HL-60/S4 treated with phorbol 12-myristate 13-acetate at 8.2 ng/mL for 4 days and 3 days (cell line): ENCODE measurements at regions not wholly inside any gene's neighbourhood (a gene's known extent, or its start where the extent isn't known, plus 50 kb on each side); places are given as distances from the start of the nearest gene placed in this dataset.

Experiments
- in situ Hi-C: fragments of 300-500 bp; cut with MboI; formaldehyde crosslinking; loops from 2 replicates; pipeline ENCODE4 v1.15.0; 2022; ENCODE audit warnings: low sequenced_read_pairs

GRCh38 chr7:106488465-106488864 lies 172.5 kb downstream of the CCDC71L start:
- in situ Hi-C loops, result no loop called here

DNA sequence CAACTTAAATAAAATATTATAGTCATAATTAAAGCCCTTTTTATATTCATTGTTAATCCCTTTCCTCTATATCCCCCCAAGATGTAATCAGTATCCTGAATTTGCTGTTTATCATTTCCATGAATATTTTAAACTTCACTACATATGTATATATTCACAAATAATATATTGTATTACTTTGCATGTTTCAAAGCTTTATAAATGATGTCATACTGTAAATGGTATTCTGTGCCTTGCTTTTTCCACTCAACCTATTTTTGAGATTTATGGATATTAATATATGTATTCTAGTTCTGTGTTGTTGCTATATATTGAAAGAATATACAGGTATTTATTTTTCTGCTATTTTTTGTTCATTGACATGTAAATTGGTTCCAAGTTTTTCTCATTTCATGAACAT lies 173.1 kb downstream of the CCDC71L start:
- in situ Hi-C loops, result no loop called here

DNA sequence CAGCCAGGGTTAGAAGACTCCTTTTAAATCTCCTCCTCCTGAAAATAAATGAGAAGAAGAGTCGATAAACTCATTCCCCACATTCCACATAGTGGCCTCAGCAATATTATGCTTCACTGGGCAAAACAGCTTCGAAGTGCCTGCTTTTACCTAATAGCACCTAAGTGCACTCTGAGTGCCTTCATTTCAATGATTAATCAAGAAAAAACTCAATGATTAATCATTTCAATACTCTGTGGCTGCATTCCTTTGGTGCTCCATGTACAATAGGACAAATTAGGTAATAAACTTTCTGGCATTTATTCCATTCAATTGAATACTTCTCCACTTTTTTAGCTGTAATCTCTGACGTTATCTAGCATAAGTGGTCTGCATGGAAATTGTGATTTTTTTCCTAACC lies 174.6 kb downstream of the CCDC71L start:
- in situ Hi-C loops, result no loop called here

DNA sequence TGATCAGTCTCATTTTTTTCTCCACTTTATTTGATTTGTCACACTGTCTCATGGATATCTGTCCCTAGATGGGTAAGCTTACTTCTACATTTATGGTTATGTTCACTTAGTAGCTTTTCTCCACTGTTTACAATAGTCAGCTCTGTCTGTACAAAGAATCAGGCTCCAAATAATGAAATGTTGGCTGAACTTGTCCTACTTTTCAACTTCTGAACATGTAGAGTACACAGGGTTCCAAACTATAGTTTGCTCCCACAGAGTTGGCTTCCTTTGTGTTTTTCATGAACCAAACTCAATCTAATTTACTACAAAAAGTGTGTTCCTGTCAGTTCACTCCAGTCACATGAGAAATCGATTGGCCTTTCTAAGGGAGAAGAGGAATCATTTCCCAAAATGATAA lies 175.0 kb downstream of the CCDC71L start:
- in situ Hi-C loops, result no loop called here

DNA sequence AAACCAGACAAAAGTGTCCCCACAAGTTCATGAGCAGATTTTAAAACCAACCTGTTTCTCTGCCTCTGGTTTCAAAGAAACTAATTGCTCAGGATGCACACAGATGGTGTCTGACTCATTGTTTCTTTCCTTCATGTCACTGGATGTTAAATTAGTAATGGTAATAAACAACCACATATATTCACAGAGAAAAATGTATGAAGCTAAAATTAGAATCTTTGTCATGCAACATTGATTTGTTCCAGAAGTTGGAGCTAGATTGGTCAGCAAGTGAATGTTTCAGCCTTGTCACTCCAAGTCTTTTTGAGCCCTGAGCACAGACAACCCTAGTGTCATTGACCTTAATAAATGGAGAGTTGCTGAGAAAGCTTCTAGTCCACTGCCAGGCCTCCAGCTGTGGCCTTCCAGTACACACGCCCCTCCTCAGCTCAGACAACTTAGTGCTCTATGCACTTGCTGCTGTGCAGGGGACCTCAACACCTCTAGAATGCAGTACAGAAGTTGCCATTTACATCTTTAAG lies 175.9 kb downstream of the CCDC71L start:
- in situ Hi-C loops, result no loop called here

DNA sequence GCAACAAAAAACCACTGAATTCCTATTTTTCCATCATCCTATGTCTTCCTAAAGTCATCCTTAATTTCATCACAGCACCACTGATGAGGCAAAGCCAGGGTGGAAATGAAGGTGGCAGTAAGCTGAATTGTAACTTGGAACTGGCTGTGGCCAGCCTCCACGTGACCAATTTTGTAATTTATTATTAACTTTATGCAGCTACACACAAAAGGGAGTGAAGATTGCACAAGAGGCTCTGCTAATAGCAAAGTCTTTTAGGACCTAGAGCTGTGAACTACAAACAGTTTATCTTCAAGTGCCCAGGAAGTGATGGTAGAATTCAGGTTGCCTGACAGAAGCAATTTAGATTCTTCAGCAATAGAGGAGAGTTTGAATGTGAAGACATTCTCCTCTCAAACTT lies 176.4 kb downstream of the CCDC71L start:
- in situ Hi-C loops, result no loop called here

- in situ Hi-C loops, result no loop called here
Observed at GRCh38 chr7:106482091-106482490, 178.9 kb downstream of the CCDC71L start.

DNA sequence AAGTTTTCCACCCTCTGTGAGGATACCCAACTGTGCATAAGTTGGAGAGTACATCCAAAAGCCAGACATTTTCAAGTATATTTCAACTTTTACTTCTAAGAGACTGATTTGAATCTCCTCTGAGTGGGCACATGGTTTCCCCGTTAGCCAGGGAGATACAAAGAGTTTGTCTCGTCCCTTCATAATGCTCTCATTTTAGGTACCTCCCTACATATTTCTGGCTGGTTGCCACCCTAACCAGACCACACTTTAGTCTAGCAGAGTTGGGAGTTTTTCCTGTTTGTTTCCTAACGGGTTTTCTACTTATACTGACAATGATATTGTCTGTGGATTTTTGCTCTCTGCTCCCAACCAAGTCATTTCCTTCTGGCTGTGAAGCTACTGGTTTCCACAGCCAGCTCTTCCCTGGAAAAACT lies 180.3 kb downstream of the CCDC71L start:
- in situ Hi-C loops, result no loop called here

DNA sequence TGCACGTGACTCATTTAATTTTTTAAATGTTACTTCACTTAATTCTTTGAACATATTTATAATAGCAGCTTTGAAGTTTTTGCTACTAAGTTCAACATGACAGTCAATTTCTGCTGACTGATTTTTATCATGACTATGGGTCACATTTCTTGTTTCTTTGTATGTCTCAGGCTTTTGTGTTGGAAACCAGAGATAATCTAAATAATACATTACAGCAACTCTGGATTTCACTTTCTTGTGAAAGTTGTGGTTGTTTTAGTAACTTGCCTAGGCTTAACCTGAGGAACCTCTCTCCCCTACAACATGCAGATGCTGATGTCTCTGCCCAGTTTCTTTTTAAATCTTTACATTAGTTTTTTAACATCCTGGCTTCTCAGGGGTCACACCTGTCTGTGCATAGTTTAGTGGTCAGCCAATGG lies 180.8 kb downstream of the CCDC71L start:
- in situ Hi-C loops, result no loop called here

DNA sequence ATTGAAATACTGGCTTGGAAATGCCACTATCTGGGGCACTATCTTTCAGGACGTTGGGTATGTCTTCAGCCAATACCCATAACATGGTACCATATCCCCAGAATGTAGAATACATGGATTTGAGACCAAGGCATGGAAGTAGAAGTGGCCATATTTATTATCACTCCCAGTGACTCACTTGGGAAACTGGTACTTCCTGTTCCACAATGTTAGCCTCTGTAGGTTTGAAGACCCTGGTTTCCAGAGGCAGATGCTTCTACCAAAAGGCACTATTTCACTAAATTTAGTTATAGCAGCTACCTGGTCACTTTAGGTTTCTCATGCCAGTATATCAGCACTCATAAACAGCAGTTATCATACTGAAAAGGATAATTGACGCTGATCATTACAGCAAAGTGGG lies 184.2 kb downstream of the CCDC71L start:
- in situ Hi-C loops, result no loop called here

DNA sequence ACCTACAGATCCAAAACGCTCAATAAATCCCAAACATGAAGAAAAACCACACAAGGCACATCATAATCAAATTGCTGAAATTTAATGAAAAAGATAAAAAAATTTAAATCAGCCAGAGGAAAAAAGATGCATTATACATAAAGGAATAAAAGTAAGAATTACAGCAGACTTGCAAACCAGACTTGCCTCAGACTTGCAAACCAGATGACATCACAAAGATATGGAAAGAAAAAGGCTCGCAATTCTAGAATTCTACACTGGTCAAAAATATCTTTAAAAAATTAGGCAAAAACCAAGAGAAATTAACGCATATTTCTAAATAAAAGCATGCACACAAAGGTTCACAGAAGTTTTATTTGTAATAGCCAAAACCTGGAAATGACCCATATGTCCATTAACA lies 188.0 kb upstream of the NAMPT start:
- in situ Hi-C loops, result no loop called here

- in situ Hi-C loops, result no loop called here
Observed at GRCh38 chr7:106471686-106472440, 187.1 kb upstream of the NAMPT start.

- in situ Hi-C loops, result no loop called here
Observed at GRCh38 chr7:106471021-106471420, 186.2 kb upstream of the NAMPT start.

GRCh38 chr7:106466867-106467266 lies 182.1 kb upstream of the NAMPT start:
- in situ Hi-C loops, result loop anchor here (10.0 kb wide), 1 partner anchor 282 kb away; no protein-coding TSS in a partner anchor

DNA sequence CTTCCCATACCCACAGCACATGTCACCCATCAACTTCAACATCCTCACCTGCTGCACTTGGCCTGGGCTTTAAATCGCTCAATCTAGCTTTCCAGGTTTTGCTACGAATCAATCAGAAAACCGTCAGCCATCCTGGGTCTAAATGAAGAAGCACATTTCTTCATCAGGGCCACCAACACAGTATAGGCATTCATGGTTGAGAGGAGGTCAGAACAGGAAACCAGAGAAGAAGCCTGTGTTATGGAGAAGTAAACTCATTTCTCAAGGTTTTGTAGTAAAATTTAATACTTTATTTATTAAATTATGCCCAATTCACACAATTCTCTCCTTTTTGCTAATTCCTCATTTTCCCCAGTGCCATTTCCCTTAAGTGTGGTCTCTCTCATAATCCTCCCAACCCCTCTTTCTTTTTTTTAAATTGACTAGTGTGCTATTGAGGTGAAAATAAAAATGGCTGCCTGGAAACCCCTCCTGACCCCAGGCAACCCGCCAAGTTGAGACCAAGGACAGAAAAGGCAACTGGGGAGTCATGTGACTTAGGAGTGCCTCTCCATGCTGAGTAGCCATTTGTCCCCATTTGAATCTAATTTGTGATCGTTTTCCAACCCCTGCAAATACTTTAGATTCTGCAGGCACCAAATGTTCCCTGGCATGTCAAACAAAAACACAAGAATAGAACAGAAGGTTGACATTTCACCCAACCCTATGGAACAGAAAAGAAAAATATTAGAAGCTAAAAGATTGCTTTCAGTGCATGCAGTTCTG lies 181.1 kb upstream of the NAMPT start:
- in situ Hi-C loops, result loop anchor here (10.0 kb wide), 1 partner anchor 281 kb away; no protein-coding TSS in a partner anchor

DNA sequence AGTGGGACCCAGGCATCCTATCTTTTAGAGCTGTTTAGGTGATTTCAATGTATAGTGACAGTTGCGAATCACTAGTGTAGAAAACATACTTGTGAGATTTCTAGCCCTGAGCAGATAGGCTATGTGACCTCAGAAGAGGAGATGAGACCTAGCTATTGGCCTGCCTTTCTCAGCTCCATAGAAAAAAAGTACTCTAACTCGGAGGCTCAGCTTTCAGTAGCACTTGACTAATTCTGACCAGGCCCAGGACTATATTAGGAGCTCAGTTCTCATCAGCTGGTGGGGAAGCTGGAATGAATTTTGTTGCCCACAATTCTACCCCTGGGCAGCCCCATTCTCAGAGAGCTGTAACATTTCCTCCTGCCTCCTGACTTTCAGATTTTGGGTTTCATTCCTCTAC lies 179.9 kb upstream of the NAMPT start:
- in situ Hi-C loops, result loop anchor here (10.0 kb wide), 1 partner anchor 280 kb away; no protein-coding TSS in a partner anchor

DNA sequence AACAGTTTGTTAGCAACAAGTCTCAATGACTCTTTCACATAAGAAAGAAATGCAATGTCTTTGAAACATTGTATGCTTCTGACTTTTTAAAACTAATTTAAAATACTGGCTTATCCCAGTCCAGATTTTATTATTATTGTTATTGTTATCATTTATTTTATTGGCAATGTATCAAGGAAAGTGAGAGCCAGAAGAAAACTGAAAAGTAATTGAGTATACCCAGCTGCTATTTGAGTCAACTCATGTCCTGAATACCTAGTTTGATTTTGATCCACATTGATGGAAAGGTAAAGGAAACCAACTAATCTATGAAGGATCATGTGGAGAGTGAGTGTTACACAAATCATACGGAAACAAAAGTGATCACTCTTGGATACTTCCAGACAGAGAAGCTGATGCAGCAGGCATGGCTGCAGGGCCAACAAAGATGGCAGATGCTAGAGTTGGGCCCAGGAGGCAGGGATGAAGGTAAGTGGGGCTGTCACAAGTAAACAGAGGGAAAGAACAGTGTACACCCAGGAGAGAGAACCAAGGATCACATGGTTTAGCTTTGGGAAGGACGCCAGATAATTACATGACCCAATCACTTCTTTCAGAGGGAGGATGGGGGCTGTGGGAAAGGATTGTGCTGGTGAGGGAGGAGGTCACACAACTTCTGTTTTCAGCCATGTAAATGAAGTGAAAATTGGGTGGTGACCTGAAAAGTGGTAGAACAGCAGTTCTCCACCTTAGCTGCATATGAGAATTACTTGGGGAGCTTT lies 179.2 kb upstream of the NAMPT start:
- in situ Hi-C loops, result loop anchor here (10.0 kb wide), 1 partner anchor 279 kb away; no protein-coding TSS in a partner anchor

GRCh38 chr7:106462914-106463482 lies 178.2 kb upstream of the NAMPT start:
- in situ Hi-C loops, result loop anchor here (10.0 kb wide), 1 partner anchor 278 kb away; no protein-coding TSS in a partner anchor

DNA sequence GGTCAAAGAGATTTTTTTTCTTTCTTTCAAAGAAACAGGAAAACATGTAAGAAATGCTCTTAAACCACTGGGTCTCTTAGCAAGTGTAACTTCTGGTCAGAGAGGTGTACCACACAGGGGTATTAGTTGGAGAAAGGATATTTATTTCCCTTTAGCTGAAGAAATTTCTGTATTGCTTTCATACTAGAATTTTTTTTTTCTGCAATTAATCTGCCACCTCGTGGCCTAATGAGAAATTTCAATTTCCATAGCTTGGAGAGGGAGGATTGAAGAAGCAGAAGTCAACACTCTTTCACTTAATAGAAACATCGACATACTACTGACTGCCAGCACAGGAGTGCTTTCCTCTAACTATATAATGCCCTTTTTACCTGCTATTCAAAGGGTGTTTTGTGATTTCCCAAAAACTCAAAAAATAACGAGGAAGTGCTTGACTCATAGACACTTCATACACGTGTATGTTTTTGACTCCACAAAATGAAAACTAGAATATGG lies 177.6 kb upstream of the NAMPT start:
- in situ Hi-C loops, result loop anchor here (10.0 kb wide), 1 partner anchor 278 kb away; no protein-coding TSS in a partner anchor

DNA sequence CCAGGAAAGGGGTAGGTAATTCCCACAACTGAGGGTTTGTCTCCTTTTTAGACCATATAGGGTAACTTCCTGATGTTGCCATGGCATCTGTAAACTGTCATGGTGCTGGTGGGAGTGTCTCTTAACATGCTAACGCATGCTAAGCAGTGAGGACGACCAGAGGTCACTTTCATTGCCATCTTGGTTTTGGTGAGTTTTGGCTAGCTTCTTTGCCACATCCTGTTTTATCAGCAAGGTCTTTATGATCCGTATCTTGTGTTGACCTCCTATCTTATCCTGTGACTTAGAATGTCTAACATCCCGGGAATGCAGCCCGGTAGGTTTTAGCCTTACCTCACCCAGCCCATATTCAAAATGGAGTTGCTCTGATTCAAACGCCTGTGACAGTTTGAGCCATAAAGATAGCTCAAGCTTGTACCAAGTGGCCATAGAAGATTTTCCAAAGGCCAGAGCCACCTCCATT lies 176.0 kb upstream of the NAMPT start:
- in situ Hi-C loops, result loop anchor here (10.0 kb wide), 1 partner anchor 276 kb away; no protein-coding TSS in a partner anchor
